Activated CD4-positive, alpha-beta T cell treated with anti-CD3 and anti-CD28 coated beads, Interleukin-2, amount 10 ng/mL, durations not matched to agents 7 days and 5 days (primary cell): ENCODE measurements at regions not wholly inside any gene's neighbourhood (a gene's known extent, or its start where the extent isn't known, plus 50 kb on each side); places are given as distances from the start of the nearest gene placed in this dataset.

ENCODE experiments used
- CTCF ChIA-PET: fragments of 350-600 bp; sonication (Branson Sonifier 250); formaldehyde crosslinking; loops from one replicate; lab custom pipeline; 2021; ENCODE audit warnings: antibody characterized with exemption; lab: Charles Lee
- POLR2A ChIA-PET: fragments of 350-600 bp; sonication (Branson Sonifier 250); formaldehyde crosslinking; loops from one replicate; lab custom pipeline; 2021; ENCODE audit warnings: antibody characterized with exemption; lab: Charles Lee
- DNase-seq: peaks from one replicate; pipeline ENCODE4 v3.0.0-alpha.2; 2020
- H3K27ac Mint-ChIP-seq: one replicate; pipeline ENCODE4 v1.8.0; 2021; ENCODE audit warnings: mild to moderate bottlenecking, moderate library complexity, mixed read lengths
- H3K27me3 Mint-ChIP-seq: one replicate; pipeline ENCODE4 v1.8.0; 2021; ENCODE audit warnings: mixed read lengths
- H3K36me3 Mint-ChIP-seq: one replicate; pipeline ENCODE4 v1.8.0; 2021; ENCODE audit warnings: low read depth, mixed read lengths
- H3K4me1 Mint-ChIP-seq: one replicate; pipeline ENCODE4 v1.8.0; 2021; ENCODE audit warnings: mixed read lengths
- H3K4me3 Mint-ChIP-seq: one replicate; pipeline ENCODE4 v1.8.0; 2021; ENCODE audit warnings: mild to moderate bottlenecking, moderate library complexity, mixed read lengths
- H3K9me3 Mint-ChIP-seq: one replicate; pipeline ENCODE4 v1.8.0; 2021; ENCODE audit warnings: mixed read lengths

DNA sequence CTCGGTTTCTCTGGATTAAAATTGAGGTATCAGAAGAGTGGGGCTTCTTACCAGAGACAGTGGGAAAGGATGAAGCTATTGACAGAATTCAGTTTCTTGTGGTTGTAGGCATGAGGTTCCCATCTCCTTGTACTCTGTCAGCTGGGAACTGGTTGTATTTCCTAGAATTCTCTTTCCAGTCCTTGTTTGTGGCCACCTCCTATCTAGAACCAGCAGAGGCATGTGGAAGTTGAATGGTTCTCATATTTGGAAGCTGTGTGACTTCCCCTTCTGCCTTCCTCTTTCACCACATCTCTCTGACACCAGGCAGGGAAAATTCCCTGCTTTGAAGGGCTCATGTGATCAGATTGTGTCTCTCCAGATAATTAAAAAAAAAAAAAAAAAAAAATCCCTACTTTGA is 457.7 kb upstream of the ADAMTS5 start:
- DNase-seq: no peak
- POLR2A ChIA-PET: no interaction called here
- Mint-ChIP-seq H3K9me3 (peaks cover 3% of the 10 kb centered on the region), H3K4me3 (no peak overlapping the region), H3K4me1 (no peaks in the 10 kb centered on the region), H3K27ac (no peak overlapping the region), H3K27me3 (no peaks in the 10 kb centered on the region), H3K36me3 (no peaks in the 10 kb centered on the region)
- CTCF ChIA-PET: no interaction called here

DNA sequence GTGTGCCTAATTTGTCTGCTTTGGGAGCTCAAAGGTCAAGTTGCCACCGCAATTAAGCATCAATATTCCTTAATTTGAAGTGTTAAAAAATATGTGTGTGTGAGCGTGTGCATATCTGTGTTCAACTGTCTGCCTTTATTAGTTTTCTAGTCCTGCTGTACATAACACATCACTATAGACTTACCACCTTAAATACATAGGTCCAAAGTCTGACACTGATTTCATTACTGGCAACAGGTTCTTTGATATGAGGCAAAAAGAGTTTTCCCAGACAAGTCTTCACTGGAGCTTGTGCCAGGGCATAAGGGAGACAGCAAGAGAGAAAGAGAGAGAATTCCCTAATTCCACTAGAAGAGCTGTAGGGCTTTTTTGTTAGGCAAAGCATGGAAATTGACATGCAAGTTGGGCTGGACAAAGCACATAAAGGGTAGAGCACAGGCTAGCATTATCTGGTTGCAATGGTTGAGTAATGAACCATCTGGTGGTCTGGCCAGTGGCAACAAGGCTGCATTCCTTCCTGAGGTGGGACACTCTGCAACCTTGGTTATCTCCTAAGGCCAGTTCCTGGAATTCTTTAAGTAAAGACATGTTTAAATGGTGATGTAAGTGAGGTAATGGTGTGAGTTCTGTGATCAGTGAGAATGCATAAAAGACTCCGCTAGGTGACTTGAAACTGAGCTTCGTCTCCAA is 457.2 kb upstream of the ADAMTS5 start:
- Mint-ChIP-seq H3K36me3 (no peaks in the 10 kb centered on the region), H3K9me3 (peaks cover 3% of the 10 kb centered on the region), H3K4me1 (no peaks in the 10 kb centered on the region), H3K27me3 (no peaks in the 10 kb centered on the region), H3K4me3 (no peak overlapping the region), H3K27ac (no peak overlapping the region)
- DNase-seq: no peak
- ChIA-PET POLR2A (no interaction called here), CTCF (no interaction called here)

DNA sequence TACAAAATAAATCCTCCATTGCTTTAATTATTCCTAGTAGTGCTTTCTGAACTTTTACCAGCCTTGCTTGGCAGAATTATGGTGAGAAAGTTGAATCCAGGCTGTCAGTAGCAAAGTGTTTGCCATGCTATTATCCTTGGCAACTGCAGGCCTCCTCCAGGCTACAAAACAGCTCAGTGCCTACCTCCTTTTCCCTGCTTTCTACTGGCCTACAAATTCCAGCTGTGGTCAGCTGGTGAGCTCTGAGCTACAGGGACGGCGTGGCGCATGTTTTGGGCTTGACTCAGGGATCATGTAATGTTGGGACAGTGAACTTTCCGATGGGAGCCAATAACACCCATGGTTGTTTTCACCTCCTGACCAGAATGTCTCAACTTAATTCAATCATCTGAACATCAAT is 456.1 kb upstream of the ADAMTS5 start:
- Mint-ChIP-seq H3K9me3 (peaks cover 3% of the 10 kb centered on the region), H3K27ac (no peak overlapping the region), H3K4me1 (no peaks in the 10 kb centered on the region), H3K4me3 (no peak overlapping the region), H3K36me3 (no peaks in the 10 kb centered on the region), H3K27me3 (no peaks in the 10 kb centered on the region)
- no peak for DNase-seq
- POLR2A ChIA-PET: no interaction called here
- CTCF ChIA-PET: no interaction called here

DNA sequence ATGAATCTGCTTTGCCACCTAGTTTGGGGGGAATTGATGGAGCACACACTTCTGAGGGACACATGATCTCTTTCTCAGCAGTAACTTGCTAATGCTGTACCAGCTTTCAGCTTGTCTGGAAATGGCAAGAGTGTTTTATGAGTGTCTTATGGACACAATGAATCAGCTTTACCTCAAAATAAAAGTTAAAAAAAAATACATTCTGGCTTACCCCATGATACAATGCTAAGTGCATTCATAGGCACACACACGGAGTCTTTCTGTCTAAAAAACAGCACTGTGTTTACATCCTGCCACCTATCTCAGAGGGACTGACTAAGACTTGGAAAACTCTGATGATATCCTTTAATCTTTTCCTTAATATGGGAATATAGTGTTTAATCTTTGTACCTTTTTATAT is 455.5 kb upstream of the ADAMTS5 start:
- CTCF ChIA-PET: no interaction called here
- no peak overlapping the region for H3K4me3 Mint-ChIP-seq
- POLR2A ChIA-PET: no interaction called here

DNA sequence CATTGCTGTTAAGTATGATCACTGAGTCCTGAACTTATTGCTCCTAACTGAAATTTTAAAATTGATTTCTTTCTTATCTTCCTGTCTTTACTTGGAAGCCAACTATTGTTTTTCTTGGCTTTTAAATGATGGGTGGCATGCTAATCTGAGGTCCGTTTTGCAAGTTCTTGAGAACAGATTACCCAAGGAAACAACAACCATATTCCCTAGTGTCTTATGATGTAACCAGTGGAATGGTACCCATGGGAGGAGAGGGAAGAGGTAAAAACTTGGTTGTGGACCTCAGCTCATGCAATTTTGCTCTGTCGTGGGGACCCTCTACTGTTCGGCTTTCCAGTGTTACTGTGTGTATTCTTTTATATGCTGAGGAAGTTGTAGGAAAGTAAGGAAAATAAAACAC is 454.8 kb upstream of the ADAMTS5 start:
- H3K27me3 Mint-ChIP-seq: no peaks in the 10 kb centered on the region
- no peak overlapping the region for H3K4me3 Mint-ChIP-seq
- ChIA-PET POLR2A (no interaction called here), CTCF (no interaction called here)
- H3K27ac Mint-ChIP-seq: no peak overlapping the region
- H3K36me3 Mint-ChIP-seq: no peaks in the 10 kb centered on the region
- H3K9me3 Mint-ChIP-seq: peaks cover 3% of the 10 kb centered on the region
- no peaks in the 10 kb centered on the region for H3K4me1 Mint-ChIP-seq
- no peak for DNase-seq

More for the DNA sequence above, 455.5 kb upstream of the ADAMTS5 start:
- Mint-ChIP-seq H3K27ac (no peak overlapping the region), H3K9me3 (peaks cover 3% of the 10 kb centered on the region), H3K27me3 (no peaks in the 10 kb centered on the region), H3K4me1 (no peaks in the 10 kb centered on the region), H3K36me3 (no peaks in the 10 kb centered on the region)
- no peak for DNase-seq

DNA sequence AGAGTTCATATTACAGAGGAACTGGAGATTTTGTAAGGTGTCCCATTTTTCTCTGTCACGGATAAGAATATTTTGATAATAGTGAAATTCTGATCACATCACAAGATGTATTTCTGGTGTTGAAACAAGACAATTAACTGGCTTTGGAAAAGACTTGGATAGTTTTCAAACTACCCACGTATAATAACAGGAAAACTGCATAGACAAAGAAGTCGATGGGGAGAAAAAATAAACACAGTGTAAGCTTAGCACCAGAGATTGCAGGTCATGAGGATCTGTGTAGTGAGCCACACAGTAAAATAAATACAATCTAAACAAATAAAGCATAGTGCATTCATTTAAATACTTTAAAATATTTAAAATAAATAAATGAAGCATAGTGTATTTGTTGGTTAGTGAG is 452.3 kb upstream of the ADAMTS5 start:
- Mint-ChIP-seq H3K36me3 (no peaks in the 10 kb centered on the region), H3K27me3 (no peaks in the 10 kb centered on the region), H3K9me3 (peaks cover 3% of the 10 kb centered on the region), H3K4me1 (no peaks in the 10 kb centered on the region), H3K4me3 (no peak overlapping the region), H3K27ac (no peak overlapping the region)
- no peak for DNase-seq
- CTCF ChIA-PET: no interaction called here
- POLR2A ChIA-PET: no interaction called here

DNA sequence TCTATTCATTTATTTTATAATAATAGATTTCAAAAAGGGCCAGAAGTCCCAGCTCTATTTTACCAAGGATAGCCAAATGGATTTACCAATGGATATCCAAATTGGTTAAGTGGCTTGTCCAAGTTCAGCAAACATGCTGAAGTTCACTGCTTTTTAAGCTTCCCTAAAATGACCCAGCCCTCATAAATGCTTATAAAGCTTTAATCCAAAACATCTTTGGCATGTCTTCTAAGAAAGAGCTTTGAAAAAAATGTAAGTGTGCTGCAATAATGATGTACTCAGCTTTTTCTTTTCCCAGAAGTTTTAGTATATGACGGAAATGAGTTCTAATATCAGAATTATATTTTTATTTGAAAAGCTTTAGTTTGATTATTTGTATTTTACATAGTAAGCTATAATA is 451.5 kb upstream of the ADAMTS5 start:
- ChIA-PET CTCF (no interaction called here), POLR2A (no interaction called here)
- Mint-ChIP-seq H3K36me3 (no peaks in the 10 kb centered on the region), H3K27me3 (no peaks in the 10 kb centered on the region), H3K4me1 (no peaks in the 10 kb centered on the region), H3K27ac (no peak overlapping the region), H3K9me3 (peaks cover 3% of the 10 kb centered on the region), H3K4me3 (no peak overlapping the region)
- no peak for DNase-seq

DNA sequence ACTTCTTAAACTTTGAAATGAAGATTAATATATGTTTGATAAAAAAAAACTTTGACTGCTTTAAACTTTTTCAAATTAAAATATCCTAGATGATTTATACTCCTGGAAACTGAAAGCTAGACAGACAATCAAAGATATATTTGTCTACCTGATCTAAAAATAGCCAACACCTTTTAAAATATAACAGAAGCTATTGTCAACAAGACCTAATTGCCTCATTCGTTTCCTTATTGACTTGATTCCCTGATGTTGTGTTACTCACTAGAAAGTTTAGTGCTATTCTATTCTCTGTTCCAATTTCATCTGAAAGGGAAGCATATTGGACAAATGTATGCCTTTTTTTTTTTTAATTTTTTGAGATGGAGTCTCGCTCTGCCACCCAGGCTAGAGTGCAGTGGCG is 445.6 kb upstream of the ADAMTS5 start:
- peaks cover 3% of the 10 kb centered on the region for H3K9me3 Mint-ChIP-seq
- ChIA-PET CTCF (no interaction called here), POLR2A (no interaction called here)
- no peak overlapping the region for H3K4me3 Mint-ChIP-seq
- no peaks in the 10 kb centered on the region for H3K36me3 Mint-ChIP-seq
- DNase-seq: no peak
- H3K4me1 Mint-ChIP-seq: no peaks in the 10 kb centered on the region
- no peaks in the 10 kb centered on the region for H3K27me3 Mint-ChIP-seq
- no peak overlapping the region for H3K27ac Mint-ChIP-seq

DNA sequence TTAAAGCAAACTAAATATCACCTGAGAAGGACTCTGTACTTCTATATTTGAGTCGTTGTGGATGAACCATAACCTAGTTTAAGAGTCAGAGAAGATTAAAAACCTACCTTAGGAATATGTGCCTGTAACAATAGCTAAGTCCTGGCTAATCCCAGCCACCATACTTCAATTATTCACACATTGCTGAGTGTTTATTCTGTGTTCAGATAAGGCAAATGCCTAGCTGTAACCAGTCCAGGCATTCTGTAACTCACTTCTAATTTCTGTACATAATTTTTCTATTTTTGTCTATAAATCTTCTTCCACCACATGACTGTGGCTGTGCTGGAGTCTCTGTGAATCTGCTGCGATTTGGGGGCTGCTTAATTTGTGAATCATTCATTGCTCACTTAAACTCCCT is 441.9 kb upstream of the ADAMTS5 start:
- H3K4me1 Mint-ChIP-seq: no peaks in the 10 kb centered on the region
- DNase-seq: no peak
- H3K4me3 Mint-ChIP-seq: no peak overlapping the region
- H3K27me3 Mint-ChIP-seq: no peaks in the 10 kb centered on the region
- ChIA-PET POLR2A (no interaction called here), CTCF (no interaction called here)
- peaks cover 3% of the 10 kb centered on the region for H3K9me3 Mint-ChIP-seq
- H3K36me3 Mint-ChIP-seq: no peaks in the 10 kb centered on the region
- H3K27ac Mint-ChIP-seq: no peak overlapping the region

DNA sequence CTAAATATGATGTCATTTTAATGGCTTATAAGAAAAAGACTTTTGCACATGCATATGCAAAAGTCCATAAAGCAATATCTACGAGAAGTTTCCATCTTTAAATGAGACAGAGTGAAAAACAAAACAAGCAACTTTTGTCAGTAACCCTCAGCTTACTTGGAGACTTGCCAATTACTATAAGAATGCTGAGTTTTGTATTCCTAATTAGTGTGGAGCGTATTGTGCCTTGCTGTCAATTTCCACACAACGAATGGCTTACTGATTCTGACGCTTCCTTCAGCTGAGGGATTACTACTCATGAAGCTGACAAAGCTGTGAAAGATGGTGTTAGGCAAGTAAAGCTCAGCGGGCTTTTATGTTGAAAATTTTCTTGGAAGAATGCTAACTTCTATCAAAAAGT is 440.4 kb upstream of the ADAMTS5 start:
- Mint-ChIP-seq H3K9me3 (peaks cover 3% of the 10 kb centered on the region), H3K4me1 (no peaks in the 10 kb centered on the region), H3K4me3 (no peak overlapping the region), H3K27ac (no peak overlapping the region), H3K27me3 (no peaks in the 10 kb centered on the region), H3K36me3 (no peaks in the 10 kb centered on the region)
- ChIA-PET POLR2A (no interaction called here), CTCF (no interaction called here)
- DNase-seq: no peak

DNA sequence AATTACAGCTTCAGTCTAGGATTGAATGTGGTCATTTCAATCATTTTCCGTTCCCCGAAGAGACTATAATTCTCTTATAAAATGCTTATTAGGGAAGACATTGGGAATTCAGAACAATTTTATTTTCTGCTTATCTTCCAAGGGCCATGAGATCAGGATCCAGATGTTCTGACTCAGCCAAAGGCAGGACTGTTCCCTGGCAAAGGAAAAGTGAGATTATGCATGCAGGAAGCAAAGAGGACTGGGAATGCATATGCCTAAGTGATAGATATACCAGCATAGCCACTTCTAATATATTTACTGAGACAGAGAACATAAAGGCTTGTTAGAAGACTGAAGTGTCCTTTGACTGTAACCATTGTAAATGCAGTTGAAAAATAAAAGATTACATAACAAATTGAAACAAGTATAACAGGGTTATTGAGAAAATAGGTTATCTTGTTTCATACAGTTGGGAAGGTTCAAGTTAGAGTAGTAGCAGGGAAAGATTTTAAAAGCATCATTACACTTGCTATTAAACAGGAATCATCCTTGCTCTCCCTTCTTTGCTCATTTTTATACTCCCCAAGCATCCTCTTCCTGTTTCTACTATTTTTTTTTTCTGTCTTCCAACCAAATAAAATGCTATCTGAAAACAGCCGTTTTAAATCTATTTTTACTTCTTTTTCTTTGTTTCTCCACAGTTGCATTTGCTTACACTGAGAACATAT is 439.6 kb upstream of the ADAMTS5 start:
- H3K27ac Mint-ChIP-seq: no peak overlapping the region
- H3K27me3 Mint-ChIP-seq: no peaks in the 10 kb centered on the region
- H3K4me3 Mint-ChIP-seq: no peak overlapping the region
- H3K36me3 Mint-ChIP-seq: no peaks in the 10 kb centered on the region
- ChIA-PET POLR2A (no interaction called here), CTCF (no interaction called here)
- no peaks in the 10 kb centered on the region for H3K4me1 Mint-ChIP-seq
- DNase-seq: no peak
- peaks cover 3% of the 10 kb centered on the region for H3K9me3 Mint-ChIP-seq

DNA sequence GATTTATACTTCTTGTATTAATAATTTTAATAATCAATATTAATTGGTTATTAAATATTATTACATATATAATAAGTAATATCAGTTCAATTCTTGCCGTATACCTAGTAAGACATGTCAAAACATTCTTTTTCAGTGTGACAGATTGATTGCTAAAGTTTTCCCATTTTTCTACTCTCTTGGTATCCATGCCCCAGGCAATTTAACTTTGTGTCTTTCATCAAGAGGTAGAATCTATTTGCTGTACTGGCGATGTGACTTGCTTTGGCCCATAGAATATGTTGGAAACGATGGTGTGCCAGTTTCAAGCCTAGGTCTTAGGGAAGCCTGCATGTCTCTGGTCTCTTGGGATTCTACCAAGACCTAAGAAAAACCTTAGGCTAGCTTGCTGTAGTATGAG is 436.1 kb upstream of the ADAMTS5 start:
- Mint-ChIP-seq H3K9me3 (no peaks in the 10 kb centered on the region), H3K4me3 (no peak overlapping the region), H3K27ac (no peak overlapping the region), H3K4me1 (no peaks in the 10 kb centered on the region), H3K36me3 (no peaks in the 10 kb centered on the region), H3K27me3 (no peaks in the 10 kb centered on the region)
- ChIA-PET CTCF (no interaction called here), POLR2A (no interaction called here)
- DNase-seq: no peak

DNA sequence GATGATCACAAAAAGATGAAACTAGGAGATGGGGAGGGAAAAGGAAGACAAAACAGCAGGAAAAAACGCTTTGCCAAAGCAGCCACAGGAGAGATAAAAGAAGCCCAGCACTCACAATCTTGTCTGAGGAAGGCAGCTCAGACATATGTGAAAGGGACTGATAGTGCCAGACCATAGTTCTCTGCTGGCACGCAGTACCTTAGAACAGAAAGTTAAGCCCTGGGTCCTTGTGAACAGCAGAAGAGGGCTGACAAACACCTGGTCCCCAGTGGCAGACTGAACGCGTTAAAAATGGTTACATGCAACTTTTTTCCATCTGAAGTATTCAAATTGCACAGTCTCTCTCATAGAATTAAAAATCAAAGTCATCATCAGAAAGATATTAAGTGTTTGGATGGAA is 433.2 kb upstream of the ADAMTS5 start:
- Mint-ChIP-seq H3K27me3 (no peaks in the 10 kb centered on the region), H3K36me3 (no peaks in the 10 kb centered on the region), H3K9me3 (no peaks in the 10 kb centered on the region), H3K4me3 (no peak overlapping the region), H3K4me1 (no peaks in the 10 kb centered on the region), H3K27ac (no peak overlapping the region)
- ChIA-PET POLR2A (no interaction called here), CTCF (no interaction called here)
- no peak for DNase-seq

DNA sequence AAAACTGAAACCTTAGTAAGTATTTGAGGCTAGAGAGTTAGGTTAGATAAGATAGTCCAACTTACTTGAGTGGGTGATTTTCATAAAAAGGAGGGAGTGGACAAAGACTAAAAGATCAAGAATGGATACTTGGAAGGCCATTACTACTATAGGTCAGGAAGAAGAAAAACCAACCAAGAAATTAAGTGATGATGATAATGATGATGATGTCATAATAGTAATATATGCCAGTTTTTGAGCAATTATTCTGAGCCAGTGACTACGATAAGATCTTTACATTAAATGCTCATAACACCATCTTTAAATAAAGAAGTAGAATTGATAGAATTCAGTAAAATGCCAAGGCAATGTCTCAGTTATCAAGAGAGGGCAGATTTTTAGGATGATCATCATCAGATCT is 430.7 kb upstream of the ADAMTS5 start:
- no peaks in the 10 kb centered on the region for H3K36me3 Mint-ChIP-seq
- H3K9me3 Mint-ChIP-seq: no peaks in the 10 kb centered on the region
- no peak overlapping the region for H3K4me3 Mint-ChIP-seq

More for the DNA sequence above, 430.7 kb upstream of the ADAMTS5 start:
- CTCF ChIA-PET: no interaction called here
- POLR2A ChIA-PET: no interaction called here
- no peak for DNase-seq
- no peak overlapping the region for H3K27ac Mint-ChIP-seq
- no peaks in the 10 kb centered on the region for H3K27me3 Mint-ChIP-seq
- no peaks in the 10 kb centered on the region for H3K4me1 Mint-ChIP-seq
